HEK293 (cell line): ENCODE measurements at regions not wholly inside any gene's neighbourhood (a gene's known extent, or its start where the extent isn't known, plus 50 kb on each side); places are given as distances from the start of the nearest gene placed in this dataset.

Experiments
- CTCF ChIA-PET: fragments of 350-600 bp; formaldehyde crosslinking; extraction: SDS; loops from one replicate; lab custom pipeline; 2021; ENCODE audit warnings: antibody characterized with exemption; lab: Yijun Ruan, JAX
- POLR2A ChIA-PET: fragments of 300-600 bp; formaldehyde crosslinking; extraction: SDS; loops from one replicate; lab custom pipeline; 2020; ENCODE audit warnings: antibody characterized with exemption, inconsistent platforms; lab: Yijun Ruan, JAX
- H3K27ac ChIP-seq: fragments of 200-500 bp; sonication (Bioruptor generic); 2 replicates; pipeline ENCODE4 v1.5.1; 2014; ENCODE audit warnings: low read depth, low read length, control low read depth, inconsistent platforms; ENCODE audit errors: extremely low read depth
- H3K36me3 ChIP-seq, 2 experiments: fragments of 200-500 bp in 1 of 2; sonication (Bioruptor generic) in 1 of 2; 1 replicate in 1 of 2; 2 replicates in 1 of 2; pipeline ENCODE4 v1.5.1; 2014 to 2017; ENCODE audit warnings: inconsistent platforms in 2 of 2, low read length in 2 of 2; ENCODE audit not compliant: control insufficient read depth in 2 of 2, insufficient read depth in 1 of 2
- H3K4me1 ChIP-seq: fragments of 200-500 bp; sonication (Bioruptor generic); 2 replicates; pipeline ENCODE4 v1.5.1; 2014; ENCODE audit warnings: mild to moderate bottlenecking, low read length, inconsistent platforms; ENCODE audit not compliant: control insufficient read depth, insufficient read depth
- H3K4me3 ChIP-seq: 2 replicates; pipeline ENCODE4 v1.5.1; 2011; ENCODE audit warnings: low read depth, mild to moderate bottlenecking, control low read depth, low read length, moderate library complexity
- H3K9me3 ChIP-seq: fragments of 200-500 bp; sonication (Bioruptor generic); 2 replicates; pipeline ENCODE4 v1.5.1; 2014; ENCODE audit warnings: low read depth, low read length, inconsistent platforms; ENCODE audit not compliant: control insufficient read depth, insufficient read depth
- GLIS2 ChIP-seq: fragments of 450-650 bp; formaldehyde crosslinking; IDR thresholded peaks from 2 replicates; pipeline ENCODE4 v1.5.1; 2016; ENCODE audit warnings: missing biosample characterization, missing genetic modification characterization
- KLF8 ChIP-seq: fragments of 450-650 bp; formaldehyde crosslinking; IDR thresholded peaks from 2 replicates; pipeline ENCODE4 v1.5.1; 2016; ENCODE audit warnings: missing biosample characterization, missing genetic modification characterization
- WT1 ChIP-seq: fragments of 450-650 bp; formaldehyde crosslinking; IDR thresholded peaks from 2 replicates; pipeline ENCODE4 v1.5.1; 2016; ENCODE audit warnings: missing biosample characterization, missing genetic modification characterization
- ZEB2 ChIP-seq: fragments of 450-650 bp; formaldehyde crosslinking; IDR thresholded peaks from 2 replicates; pipeline ENCODE4 v1.5.1; 2016; ENCODE audit warnings: missing biosample characterization, missing genetic modification characterization
- ZFP3 ChIP-seq: fragments of 450-650 bp; formaldehyde crosslinking; IDR thresholded peaks from 2 replicates; pipeline ENCODE4 v1.5.1; 2016; ENCODE audit warnings: low read depth, missing biosample characterization, missing genetic modification characterization
- ZFP69B ChIP-seq: fragments of 450-650 bp; formaldehyde crosslinking; IDR thresholded peaks from 2 replicates; pipeline ENCODE4 v1.5.1; 2016; ENCODE audit warnings: missing biosample characterization, missing genetic modification characterization
- ZNF112 ChIP-seq: fragments of 450-650 bp; formaldehyde crosslinking; IDR thresholded peaks from 2 replicates; pipeline ENCODE4 v1.5.0; 2017; ENCODE audit warnings: missing biosample characterization, missing genetic modification characterization
- ZNF175 ChIP-seq: fragments of 450-650 bp; formaldehyde crosslinking; IDR thresholded peaks from 2 replicates; pipeline ENCODE4 v1.5.1; 2016; ENCODE audit warnings: missing biosample characterization, missing genetic modification characterization
- ZNF23 ChIP-seq: fragments of 450-650 bp; formaldehyde crosslinking; IDR thresholded peaks from 2 replicates; pipeline ENCODE4 v1.5.1; 2016; ENCODE audit warnings: missing biosample characterization, missing genetic modification characterization, borderline replicate concordance
- ZNF311 ChIP-seq: fragments of 450-650 bp; formaldehyde crosslinking; IDR thresholded peaks from 2 replicates; pipeline ENCODE4 v1.5.1; 2017; ENCODE audit warnings: missing biosample characterization, missing genetic modification characterization, borderline replicate concordance
- ZNF37A ChIP-seq: fragments of 450-650 bp; IDR thresholded peaks from 2 replicates; pipeline ENCODE4 v1.5.1; 2018; ENCODE audit warnings: missing biosample characterization, missing genetic modification characterization
- ZNF416 ChIP-seq: fragments of 450-650 bp; formaldehyde crosslinking; IDR thresholded peaks from 2 replicates; pipeline ENCODE4 v1.5.1; 2016; ENCODE audit warnings: missing biosample characterization, missing genetic modification characterization
- ZNF560 ChIP-seq: fragments of 450-650 bp; formaldehyde crosslinking; IDR thresholded peaks from 2 replicates; pipeline ENCODE4 v1.5.1; 2017; ENCODE audit warnings: missing biosample characterization, missing genetic modification characterization, borderline replicate concordance
- ZNF585B ChIP-seq: fragments of 450-650 bp; formaldehyde crosslinking; IDR thresholded peaks from 2 replicates; pipeline ENCODE4 v1.5.1; 2016; ENCODE audit warnings: missing biosample characterization, missing genetic modification characterization
- ZNF837 ChIP-seq: fragments of 450-650 bp; formaldehyde crosslinking; IDR thresholded peaks from 2 replicates; pipeline ENCODE4 v1.5.1; 2016; ENCODE audit warnings: missing biosample characterization, missing genetic modification characterization
- ZXDB ChIP-seq: fragments of 450-650 bp; formaldehyde crosslinking; IDR thresholded peaks from 2 replicates; pipeline ENCODE4 v1.5.1; 2016; ENCODE audit warnings: missing biosample characterization, missing genetic modification characterization
- TF ChIP-seq, protein P1 (sequence below): fragments of 450-650 bp; formaldehyde crosslinking; IDR thresholded peaks from 2 replicates; pipeline ENCODE4 v1.5.1; 2016; ENCODE audit warnings: missing biosample characterization, missing genetic modification characterization
- TF ChIP-seq, protein P2 (sequence below): sonication (generic); formaldehyde crosslinking; IDR thresholded peaks from 2 replicates; pipeline ENCODE4 v1.8.1; 2022; ENCODE audit warnings: mild to moderate bottlenecking, moderate library complexity, missing genetic modification reagents
- TF ChIP-seq, protein P3 (sequence below): fragments of 450-650 bp; formaldehyde crosslinking; IDR thresholded peaks from 2 replicates; pipeline ENCODE4 v1.5.1; 2016; ENCODE audit warnings: missing biosample characterization, missing genetic modification characterization
- TF ChIP-seq, protein P4 (sequence below): fragments of 450-650 bp; formaldehyde crosslinking; IDR thresholded peaks from 2 replicates; pipeline ENCODE4 v1.5.1; 2016; ENCODE audit warnings: missing biosample characterization, missing genetic modification characterization
- TF ChIP-seq, protein P5 (sequence below): fragments of 450-650 bp; formaldehyde crosslinking; IDR thresholded peaks from 2 replicates; pipeline ENCODE4; 2016; ENCODE audit warnings: missing biosample characterization, missing genetic modification characterization
- TF ChIP-seq, protein P6 (sequence below): fragments of 450-650 bp; formaldehyde crosslinking; IDR thresholded peaks from 2 replicates; pipeline ENCODE4 v1.5.1; 2016; ENCODE audit warnings: missing biosample characterization, missing genetic modification characterization

DNA sequence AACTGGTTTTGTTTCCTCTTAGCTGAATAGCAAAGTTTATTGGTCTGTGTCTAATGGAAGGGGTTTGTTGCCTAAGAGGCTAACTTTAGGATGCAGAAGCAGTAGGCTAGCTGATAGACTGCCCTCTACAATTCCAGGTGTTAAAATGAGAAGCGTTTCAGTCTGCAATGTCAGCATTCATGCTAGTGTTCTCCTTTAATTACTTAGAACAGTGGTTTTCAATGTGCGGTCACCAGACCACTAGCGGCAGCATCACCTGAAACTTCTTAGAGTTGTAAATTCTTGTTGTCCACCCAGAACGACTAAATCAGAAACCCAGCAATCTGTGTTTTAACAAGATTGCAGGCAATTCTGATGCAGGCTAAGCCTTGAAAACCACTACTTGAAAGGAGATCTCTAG is 392.9 kb downstream of the IPMK start:
- Histone ChIP-seq H3K9me3 (no peaks in the 10 kb centered on the region), H3K4me1 (no peaks in the 10 kb centered on the region), H3K4me3 (no peak overlapping the region), H3K36me3 (no peaks in the 10 kb centered on the region), H3K27ac (no peak overlapping the region)
- ChIA-PET CTCF (no interaction called here), POLR2A (no interaction called here)
- TF ChIP-seq ZNF416 (tag by site-specific recombination) (no peak), WT1 (no peak), ZNF23 (tag by site-specific recombination) (no peak), ZNF37A (tag by site-specific recombination) (no peak), ZNF175 (tag by site-specific recombination) (no peak), GLIS2 (no peak), ZNF112 (tag by site-specific recombination) (no peak), ZNF837 (tag by site-specific recombination) (no peak)
- TF ChIP-seq, protein P1, sequence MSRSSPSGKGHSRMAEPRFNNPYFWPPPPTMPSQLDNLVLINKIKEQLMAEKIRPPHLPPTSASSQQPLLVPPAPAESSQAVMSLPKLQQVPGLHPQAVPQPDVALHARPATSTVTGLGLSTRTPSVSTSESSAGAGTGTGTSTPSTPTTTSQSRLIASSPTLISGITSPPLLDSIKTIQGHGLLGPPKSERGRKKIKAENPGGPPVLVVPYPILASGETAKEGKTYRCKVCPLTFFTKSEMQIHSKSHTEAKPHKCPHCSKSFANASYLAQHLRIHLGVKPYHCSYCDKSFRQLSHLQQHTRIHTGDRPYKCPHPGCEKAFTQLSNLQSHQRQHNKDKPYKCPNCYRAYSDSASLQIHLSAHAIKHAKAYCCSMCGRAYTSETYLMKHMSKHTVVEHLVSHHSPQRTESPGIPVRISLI (tag by site-specific recombination), result no peak
- TF ChIP-seq, protein P2, sequence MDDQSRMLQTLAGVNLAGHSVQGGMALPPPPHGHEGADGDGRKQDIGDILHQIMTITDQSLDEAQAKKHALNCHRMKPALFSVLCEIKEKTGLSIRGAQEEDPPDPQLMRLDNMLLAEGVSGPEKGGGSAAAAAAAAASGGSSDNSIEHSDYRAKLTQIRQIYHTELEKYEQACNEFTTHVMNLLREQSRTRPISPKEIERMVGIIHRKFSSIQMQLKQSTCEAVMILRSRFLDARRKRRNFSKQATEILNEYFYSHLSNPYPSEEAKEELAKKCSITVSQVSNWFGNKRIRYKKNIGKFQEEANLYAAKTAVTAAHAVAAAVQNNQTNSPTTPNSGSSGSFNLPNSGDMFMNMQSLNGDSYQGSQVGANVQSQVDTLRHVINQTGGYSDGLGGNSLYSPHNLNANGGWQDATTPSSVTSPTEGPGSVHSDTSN (CRISPR knock-in tag), result no peak

DNA sequence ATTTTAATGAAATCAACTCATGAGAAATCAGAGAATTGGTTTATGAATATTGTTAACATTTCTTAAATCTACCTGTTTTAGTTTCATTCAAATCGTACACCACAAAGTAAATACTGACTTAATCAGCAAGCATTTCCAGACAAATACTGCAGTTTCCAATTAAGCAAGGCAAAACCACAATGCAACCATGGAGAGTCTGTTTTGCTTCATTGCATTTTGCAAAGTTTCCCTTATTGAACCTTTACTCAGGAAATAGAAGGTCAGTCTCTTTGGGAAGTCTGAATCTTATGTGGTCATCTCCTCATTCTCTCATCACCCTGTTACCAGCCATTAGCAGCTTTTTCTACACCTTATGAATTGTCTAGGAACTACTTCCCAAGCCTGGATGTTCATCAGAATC is 400.5 kb downstream of the IPMK start:
- ChIA-PET POLR2A (no interaction called here), CTCF (interaction anchor here (0.6 kb wide), 1 partner anchor 191 kb away, joined by 4 read pairs; no protein-coding TSS in a partner anchor)
- no peaks in the 10 kb centered on the region for H3K36me3 ChIP-seq
- H3K4me1 ChIP-seq, result no peaks in the 10 kb centered on the region
- no peak overlapping the region for H3K27ac ChIP-seq
- H3K9me3 ChIP-seq, result no peaks in the 10 kb centered on the region
- no peak overlapping the region for H3K4me3 ChIP-seq
- TF ChIP-seq ZFP3 (tag by site-specific recombination) (no peak), ZNF585B (tag by site-specific recombination) (no peak), ZNF560 (tag by site-specific recombination) (no peak), ZEB2 (tag by site-specific recombination) (no peak), ZFP69B (no peak), KLF8 (tag by site-specific recombination) (no peak), ZNF311 (no peak), WT1 (no peak), ZXDB (tag by site-specific recombination) (no peak)
- TF ChIP-seq, protein P3, sequence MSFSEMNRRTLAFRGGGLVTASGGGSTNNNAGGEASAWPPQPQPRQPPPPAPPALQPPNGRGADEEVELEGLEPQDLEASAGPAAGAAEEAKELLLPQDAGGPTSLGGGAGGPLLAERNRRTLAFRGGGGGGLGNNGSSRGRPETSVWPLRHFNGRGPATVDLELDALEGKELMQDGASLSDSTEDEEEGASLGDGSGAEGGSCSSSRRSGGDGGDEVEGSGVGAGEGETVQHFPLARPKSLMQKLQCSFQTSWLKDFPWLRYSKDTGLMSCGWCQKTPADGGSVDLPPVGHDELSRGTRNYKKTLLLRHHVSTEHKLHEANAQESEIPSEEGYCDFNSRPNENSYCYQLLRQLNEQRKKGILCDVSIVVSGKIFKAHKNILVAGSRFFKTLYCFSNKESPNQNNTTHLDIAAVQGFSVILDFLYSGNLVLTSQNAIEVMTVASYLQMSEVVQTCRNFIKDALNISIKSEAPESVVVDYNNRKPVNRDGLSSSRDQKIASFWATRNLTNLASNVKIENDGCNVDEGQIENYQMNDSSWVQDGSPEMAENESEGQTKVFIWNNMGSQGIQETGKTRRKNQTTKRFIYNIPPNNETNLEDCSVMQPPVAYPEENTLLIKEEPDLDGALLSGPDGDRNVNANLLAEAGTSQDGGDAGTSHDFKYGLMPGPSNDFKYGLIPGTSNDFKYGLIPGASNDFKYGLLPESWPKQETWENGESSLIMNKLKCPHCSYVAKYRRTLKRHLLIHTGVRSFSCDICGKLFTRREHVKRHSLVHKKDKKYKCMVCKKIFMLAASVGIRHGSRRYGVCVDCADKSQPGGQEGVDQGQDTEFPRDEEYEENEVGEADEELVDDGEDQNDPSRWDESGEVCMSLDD (tag by site-specific recombination), result no peak
- TF ChIP-seq, protein P4, sequence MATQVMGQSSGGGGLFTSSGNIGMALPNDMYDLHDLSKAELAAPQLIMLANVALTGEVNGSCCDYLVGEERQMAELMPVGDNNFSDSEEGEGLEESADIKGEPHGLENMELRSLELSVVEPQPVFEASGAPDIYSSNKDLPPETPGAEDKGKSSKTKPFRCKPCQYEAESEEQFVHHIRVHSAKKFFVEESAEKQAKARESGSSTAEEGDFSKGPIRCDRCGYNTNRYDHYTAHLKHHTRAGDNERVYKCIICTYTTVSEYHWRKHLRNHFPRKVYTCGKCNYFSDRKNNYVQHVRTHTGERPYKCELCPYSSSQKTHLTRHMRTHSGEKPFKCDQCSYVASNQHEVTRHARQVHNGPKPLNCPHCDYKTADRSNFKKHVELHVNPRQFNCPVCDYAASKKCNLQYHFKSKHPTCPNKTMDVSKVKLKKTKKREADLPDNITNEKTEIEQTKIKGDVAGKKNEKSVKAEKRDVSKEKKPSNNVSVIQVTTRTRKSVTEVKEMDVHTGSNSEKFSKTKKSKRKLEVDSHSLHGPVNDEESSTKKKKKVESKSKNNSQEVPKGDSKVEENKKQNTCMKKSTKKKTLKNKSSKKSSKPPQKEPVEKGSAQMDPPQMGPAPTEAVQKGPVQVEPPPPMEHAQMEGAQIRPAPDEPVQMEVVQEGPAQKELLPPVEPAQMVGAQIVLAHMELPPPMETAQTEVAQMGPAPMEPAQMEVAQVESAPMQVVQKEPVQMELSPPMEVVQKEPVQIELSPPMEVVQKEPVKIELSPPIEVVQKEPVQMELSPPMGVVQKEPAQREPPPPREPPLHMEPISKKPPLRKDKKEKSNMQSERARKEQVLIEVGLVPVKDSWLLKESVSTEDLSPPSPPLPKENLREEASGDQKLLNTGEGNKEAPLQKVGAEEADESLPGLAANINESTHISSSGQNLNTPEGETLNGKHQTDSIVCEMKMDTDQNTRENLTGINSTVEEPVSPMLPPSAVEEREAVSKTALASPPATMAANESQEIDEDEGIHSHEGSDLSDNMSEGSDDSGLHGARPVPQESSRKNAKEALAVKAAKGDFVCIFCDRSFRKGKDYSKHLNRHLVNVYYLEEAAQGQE (tag by site-specific recombination), result no peak
- TF ChIP-seq, protein P5, sequence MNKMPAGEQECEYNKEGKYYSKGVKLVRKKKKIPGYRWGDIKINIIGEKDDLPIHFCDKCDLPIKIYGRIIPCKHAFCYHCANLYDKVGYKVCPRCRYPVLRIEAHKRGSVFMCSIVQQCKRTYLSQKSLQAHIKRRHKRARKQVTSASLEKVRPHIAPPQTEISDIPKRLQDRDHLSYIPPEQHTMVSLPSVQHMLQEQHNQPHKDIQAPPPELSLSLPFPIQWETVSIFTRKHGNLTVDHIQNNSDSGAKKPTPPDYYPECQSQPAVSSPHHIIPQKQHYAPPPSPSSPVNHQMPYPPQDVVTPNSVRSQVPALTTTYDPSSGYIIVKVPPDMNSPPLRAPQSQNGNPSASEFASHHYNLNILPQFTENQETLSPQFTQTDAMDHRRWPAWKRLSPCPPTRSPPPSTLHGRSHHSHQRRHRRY (tag by site-specific recombination), result no peak
- TF ChIP-seq, protein P6, sequence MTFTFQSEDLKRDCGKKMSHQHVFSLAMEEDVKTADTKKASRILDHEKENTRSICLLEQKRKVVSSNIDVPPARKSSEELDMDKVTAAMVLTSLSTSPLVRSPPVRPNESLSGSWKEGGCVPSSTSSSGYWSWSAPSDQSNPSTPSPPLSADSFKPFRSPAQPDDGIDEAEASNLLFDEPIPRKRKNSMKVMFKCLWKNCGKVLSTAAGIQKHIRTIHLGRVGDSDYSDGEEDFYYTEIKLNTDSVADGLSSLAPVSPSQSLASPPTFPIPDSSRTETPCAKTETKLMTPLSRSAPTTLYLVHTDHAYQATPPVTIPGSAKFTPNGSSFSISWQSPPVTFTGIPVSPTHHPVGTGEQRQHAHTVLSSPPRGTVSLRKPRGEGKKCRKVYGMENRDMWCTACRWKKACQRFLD (tag by site-specific recombination), result no peak
